K562 (cell line): ENCODE measurements at regions not wholly inside any gene's neighbourhood (a gene's known extent, or its start where the extent isn't known, plus 50 kb on each side); places are given as distances from the start of the nearest gene placed in this dataset.

Experiments
- ARID1B ChIP-seq: fragments of 450-650 bp; IDR thresholded peaks from 2 replicates; pipeline ENCODE4 v1.6.1; 2016; ENCODE audit warnings: antibody characterized with exemption, mild to moderate bottlenecking, inconsistent platforms
- DPF2 ChIP-seq: fragments of 450-650 bp; IDR thresholded peaks from 2 replicates; pipeline ENCODE4 v1.6.1; 2016
- TAF1 ChIP-seq: IDR thresholded peaks from 2 replicates; pipeline ENCODE4 v1.6.1; 2011; ENCODE audit warnings: mild to moderate bottlenecking, low read length, moderate library complexity; ENCODE audit not compliant: insufficient read depth, control insufficient read depth, severe bottlenecking; ENCODE audit errors: extremely low read depth

- TF ChIP-seq ARID1B (no peak), DPF2 (no peak), TAF1 (no peak)
These were observed 1012.8 kb upstream of the ALCAM start for GRCh38 chr3:104353951-104354350.
